ENCODE measurements at regions not wholly inside any gene's neighbourhood (a gene's known extent, or its start where the extent isn't known, plus 50 kb on each side); places are given as distances from the start of the nearest gene placed in this dataset.

DNA sequence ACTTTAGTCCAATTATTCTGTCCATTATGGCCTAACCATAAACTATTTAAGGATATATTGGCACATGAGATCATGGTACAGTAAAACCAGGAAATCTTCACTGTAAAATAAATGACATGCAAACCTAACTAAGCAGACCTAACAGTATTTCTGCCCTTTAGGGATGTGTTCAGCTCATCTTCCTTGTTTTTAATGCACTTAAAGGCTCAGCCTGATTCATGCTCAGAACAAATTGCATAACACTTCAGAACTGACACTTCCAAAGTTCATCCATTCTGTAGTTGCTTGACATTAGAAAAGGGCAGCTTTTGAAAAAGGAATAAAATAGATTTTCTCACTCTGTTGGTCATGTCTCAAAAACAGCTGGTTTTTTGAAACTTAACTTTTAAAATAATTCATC lies 708.5 kb downstream of the C12orf50 start:
- TF ChIP-seq, protein P1, sequence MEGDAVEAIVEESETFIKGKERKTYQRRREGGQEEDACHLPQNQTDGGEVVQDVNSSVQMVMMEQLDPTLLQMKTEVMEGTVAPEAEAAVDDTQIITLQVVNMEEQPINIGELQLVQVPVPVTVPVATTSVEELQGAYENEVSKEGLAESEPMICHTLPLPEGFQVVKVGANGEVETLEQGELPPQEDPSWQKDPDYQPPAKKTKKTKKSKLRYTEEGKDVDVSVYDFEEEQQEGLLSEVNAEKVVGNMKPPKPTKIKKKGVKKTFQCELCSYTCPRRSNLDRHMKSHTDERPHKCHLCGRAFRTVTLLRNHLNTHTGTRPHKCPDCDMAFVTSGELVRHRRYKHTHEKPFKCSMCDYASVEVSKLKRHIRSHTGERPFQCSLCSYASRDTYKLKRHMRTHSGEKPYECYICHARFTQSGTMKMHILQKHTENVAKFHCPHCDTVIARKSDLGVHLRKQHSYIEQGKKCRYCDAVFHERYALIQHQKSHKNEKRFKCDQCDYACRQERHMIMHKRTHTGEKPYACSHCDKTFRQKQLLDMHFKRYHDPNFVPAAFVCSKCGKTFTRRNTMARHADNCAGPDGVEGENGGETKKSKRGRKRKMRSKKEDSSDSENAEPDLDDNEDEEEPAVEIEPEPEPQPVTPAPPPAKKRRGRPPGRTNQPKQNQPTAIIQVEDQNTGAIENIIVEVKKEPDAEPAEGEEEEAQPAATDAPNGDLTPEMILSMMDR (IDR thresholded peaks at IDR 0.05; ENCODE audit: borderline replicate concordance, control extremely low read depth, extremely low read depth, insufficient read depth, missing control alignments) = no peak
- in situ Hi-C loops (cut with MboI; ENCODE audit: low sequenced_read_pairs, unreplicated experiment) = no loop called here
- DNase-seq (ENCODE audit: low spot score) = no peak

DNA sequence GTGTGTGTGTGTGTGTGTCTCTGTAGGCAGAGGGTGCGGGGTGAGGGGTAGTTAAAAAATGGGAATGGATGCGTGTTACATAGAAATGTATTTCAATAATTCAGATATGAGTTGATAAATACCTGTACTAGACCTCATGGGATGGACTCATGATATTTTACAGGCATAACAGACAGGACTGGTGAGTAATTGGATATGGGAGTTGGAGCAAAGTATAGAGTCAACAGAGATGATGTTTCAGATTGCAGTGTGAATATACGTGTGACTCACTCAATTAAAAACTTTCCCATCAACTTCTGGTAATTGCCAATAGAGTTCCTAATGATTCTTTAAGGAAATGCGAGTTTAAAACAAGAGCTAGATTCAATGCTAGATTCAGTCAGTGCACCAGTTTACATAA lies 711.9 kb downstream of the C12orf50 start:
- DNase-seq (ENCODE audit: low spot score) = no peak
- TF ChIP-seq, protein P1 (IDR thresholded peaks at IDR 0.05; ENCODE audit: borderline replicate concordance, control extremely low read depth, extremely low read depth, insufficient read depth, missing control alignments) = no peak
- in situ Hi-C loops (cut with MboI; ENCODE audit: low sequenced_read_pairs, unreplicated experiment) = no loop called here

DNA sequence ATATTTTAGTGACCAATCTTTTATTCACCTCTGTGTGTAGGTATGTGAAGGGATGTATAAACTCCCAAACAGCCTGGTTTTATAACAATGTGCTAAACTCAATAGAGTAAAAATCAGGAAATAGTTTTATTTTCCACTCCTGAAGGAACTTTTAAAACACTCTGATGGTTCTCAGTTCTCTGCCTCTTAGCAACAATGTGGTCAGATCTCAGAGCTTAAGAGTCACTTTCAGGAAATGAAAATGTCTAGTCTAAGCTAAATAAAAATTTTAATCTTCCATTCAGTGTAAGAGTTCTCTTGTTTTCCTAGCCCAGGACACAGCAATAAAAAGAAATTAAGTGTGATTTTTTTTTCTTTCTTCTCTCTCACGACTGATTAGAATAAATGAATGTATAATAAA lies 718.0 kb downstream of the C12orf50 start:
- in situ Hi-C loops (cut with MboI; ENCODE audit: low sequenced_read_pairs, unreplicated experiment) = no loop called here
- TF ChIP-seq, protein P1 (IDR thresholded peaks at IDR 0.05; ENCODE audit: borderline replicate concordance, control extremely low read depth, extremely low read depth, insufficient read depth, missing control alignments) = no peak
- DNase-seq (ENCODE audit: low spot score) = no peak

DNA sequence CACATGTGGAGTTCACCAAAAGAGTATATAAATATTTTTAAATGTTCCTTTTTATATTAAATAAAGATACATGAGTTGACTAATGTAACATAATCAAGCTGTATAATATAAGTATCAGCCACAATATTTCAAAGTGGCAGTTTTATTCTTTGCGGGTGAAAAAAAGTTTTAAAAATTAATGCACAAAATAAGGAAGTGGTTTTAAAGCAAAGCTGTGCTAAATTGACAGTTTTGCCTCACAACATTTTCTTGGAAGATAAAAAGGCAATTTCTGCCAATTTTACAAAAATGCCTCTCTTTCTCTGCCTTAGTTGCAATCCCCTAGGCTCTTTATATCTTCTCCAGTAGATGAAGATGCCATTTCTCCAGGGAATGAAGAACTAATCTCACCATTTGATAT lies 719.1 kb downstream of the C12orf50 start:
- in situ Hi-C loops (cut with MboI; ENCODE audit: low sequenced_read_pairs, unreplicated experiment) = no loop called here
- TF ChIP-seq, protein P1 (IDR thresholded peaks at IDR 0.05; ENCODE audit: borderline replicate concordance, control extremely low read depth, extremely low read depth, insufficient read depth, missing control alignments) = no peak
- DNase-seq (ENCODE audit: low spot score) = no peak

DNA sequence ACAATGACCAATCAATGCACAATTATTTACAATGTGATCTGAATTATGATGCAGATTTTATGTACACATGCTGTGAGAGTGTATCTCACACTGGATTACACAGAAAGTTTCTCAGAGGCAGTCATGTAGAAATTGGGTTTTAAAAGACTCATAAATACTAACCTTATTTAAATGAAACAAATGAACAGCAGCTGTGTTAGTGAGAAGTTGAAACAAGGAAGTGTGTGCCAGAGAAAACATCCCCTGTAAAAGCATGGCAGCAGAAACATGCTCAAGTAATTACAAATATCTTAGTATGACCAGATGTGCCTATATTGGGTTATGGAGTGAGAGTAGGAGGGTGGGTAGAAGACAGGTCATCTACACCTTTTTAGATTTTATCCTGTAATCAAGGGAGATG lies 723.7 kb downstream of the C12orf50 start:
- no peak for DNase-seq (ENCODE audit: low spot score)
- TF ChIP-seq, protein P1 (IDR thresholded peaks at IDR 0.05; ENCODE audit: borderline replicate concordance, control extremely low read depth, extremely low read depth, insufficient read depth, missing control alignments) = no peak
- in situ Hi-C loops (cut with MboI; ENCODE audit: low sequenced_read_pairs, unreplicated experiment) = no loop called here

DNA sequence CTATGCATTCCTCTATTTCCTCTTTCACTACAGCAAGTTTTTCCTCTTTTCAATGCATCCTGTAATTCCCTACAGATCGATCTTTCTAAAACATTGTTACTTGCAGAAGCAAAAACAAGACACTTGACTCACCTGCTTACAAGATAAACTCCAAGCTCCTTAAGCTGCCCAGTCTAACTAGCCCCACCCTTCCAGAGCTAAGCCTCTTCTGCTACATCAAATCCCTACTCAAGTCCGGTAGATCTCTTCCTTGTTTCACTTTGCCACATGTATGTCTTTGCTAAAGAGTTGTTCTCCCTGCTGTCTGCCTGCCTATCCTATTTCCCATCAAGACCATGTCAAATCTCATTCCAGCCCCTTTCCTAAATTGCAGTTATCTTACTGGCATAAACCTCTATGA lies 724.8 kb downstream of the C12orf50 start:
- DNase-seq (ENCODE audit: low spot score) = no peak
- TF ChIP-seq, protein P1 (IDR thresholded peaks at IDR 0.05; ENCODE audit: borderline replicate concordance, control extremely low read depth, extremely low read depth, insufficient read depth, missing control alignments) = no peak
- in situ Hi-C loops (cut with MboI; ENCODE audit: low sequenced_read_pairs, unreplicated experiment) = no loop called here

Measured in GM13976 (cell line).